ENCODE measurements at regions not wholly inside any gene's neighbourhood (a gene's known extent, or its start where the extent isn't known, plus 50 kb on each side); places are given as distances from the start of the nearest gene placed in this dataset.

DNA sequence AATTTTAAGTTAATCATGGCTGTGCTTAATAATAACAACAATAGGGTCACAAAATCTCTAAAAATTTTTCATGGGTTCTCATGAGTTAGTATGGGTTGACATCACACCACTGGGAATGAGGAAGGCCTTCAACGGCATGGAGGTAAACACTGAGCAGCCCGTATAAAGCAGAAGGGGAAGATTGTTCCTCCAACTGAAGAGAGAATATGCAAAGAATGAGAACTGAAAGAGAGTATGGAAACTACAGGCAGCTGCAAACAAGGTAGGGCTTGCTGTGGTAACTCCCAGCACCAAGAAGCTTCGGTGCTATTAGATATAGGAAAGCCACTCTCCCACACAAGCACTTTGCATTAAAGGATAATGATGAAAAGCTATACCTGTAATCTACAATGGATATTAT lies 1242.3 kb upstream of the CELF4 start:
- DNase-seq (no peak), ATAC-seq (ENCODE audit: low FRiP score in 2 of 2) (no peak)
- Histone ChIP-seq H3K36me3 (no peaks in the 10 kb centered on the region), H3K4me1 (no peaks in the 10 kb centered on the region), H3K9me3 (no peaks in the 10 kb centered on the region), H3K27ac (no peak overlapping the region), H3K27me3 (no peaks in the 10 kb centered on the region), H3K4me3 (no peak overlapping the region)
- TF ChIP-seq POLR2A (IDR thresholded peaks at IDR 0.05) (no peak), POLR2AphosphoS5 (IDR thresholded peaks at IDR 0.05) (no peak)
- 80 to 85% methylated on average over 3 of the region's 3 CpGs for WGBS, 2 donors

GRCh38 chr18:38805256-38805655 lies 1239.7 kb upstream of the CELF4 start:
- DNase-seq (no peak), ATAC-seq (ENCODE audit: low FRiP score in 2 of 2) (no peak)
- TF ChIP-seq EP300 (IDR thresholded peaks at IDR 0.05) = no peak
- TF ChIP-seq POLR2AphosphoS5 (IDR thresholded peaks at IDR 0.05) = no peak
- TF ChIP-seq POLR2A (IDR thresholded peaks at IDR 0.05) = no peak
- TF ChIP-seq CTCF (IDR thresholded peaks at IDR 0.05) = no peak
- H3K4me1 ChIP-seq = no peaks in the 10 kb centered on the region
- no peaks in the 10 kb centered on the region for H3K9me3 ChIP-seq
- H3K27ac ChIP-seq = no peak overlapping the region
- no peaks in the 10 kb centered on the region for H3K27me3 ChIP-seq
- WGBS, 2 donors = 80 to 81% methylated on average over 1 of the region's 1 CpG
- no peaks in the 10 kb centered on the region for H3K36me3 ChIP-seq
- H3K4me3 ChIP-seq = no peak overlapping the region

DNA sequence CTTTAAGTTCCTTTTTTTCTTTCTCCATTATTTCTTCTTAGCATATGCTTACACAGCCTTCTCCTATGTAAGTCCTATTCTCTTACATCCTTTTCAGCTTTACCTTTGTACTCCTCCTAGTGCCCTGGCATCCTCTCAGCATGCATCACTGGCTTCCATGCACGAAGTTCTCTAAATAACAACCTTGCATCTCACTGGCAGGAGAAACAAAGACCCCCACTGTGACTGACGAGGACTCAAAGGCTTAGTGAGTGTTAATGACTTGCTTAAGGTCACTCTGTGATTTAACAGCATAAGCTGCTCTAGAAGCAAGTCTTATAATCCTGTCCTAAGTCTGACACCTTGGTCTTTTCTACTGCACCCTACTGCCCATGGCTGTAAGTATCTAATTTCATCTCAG lies 1236.0 kb upstream of the CELF4 start:
- no peaks in the 10 kb centered on the region for H3K36me3 ChIP-seq
- H3K9me3 ChIP-seq = no peaks in the 10 kb centered on the region
- no peaks in the 10 kb centered on the region for H3K4me1 ChIP-seq
- no peak overlapping the region for H3K4me3 ChIP-seq
- H3K27me3 ChIP-seq = no peaks in the 10 kb centered on the region
- no peak for ATAC-seq (ENCODE audit: low FRiP score in 2 of 2)
- WGBS, 2 donors = 55 to 58% methylated on average over 2 of the region's 2 CpGs
- TF ChIP-seq EP300 (IDR thresholded peaks at IDR 0.05) = no peak
- no peak for TF ChIP-seq POLR2A (IDR thresholded peaks at IDR 0.05)
- TF ChIP-seq POLR2AphosphoS5 (IDR thresholded peaks at IDR 0.05) = no peak
- TF ChIP-seq CTCF (IDR thresholded peaks at IDR 0.05) = no peak
- no peak for DNase-seq
- no peak overlapping the region for H3K27ac ChIP-seq

GRCh38 chr18:38796762-38797161 lies 1231.2 kb upstream of the CELF4 start:
- Histone ChIP-seq H3K4me1 (no peaks in the 10 kb centered on the region), H3K9me3 (no peaks in the 10 kb centered on the region), H3K4me3 (no peak overlapping the region), H3K27me3 (no peaks in the 10 kb centered on the region), H3K36me3 (no peaks in the 10 kb centered on the region), H3K27ac (no peak overlapping the region)
- WGBS, 2 donors = 89% methylated on average over 1 of the region's 1 CpG
- ATAC-seq (ENCODE audit: low FRiP score in 2 of 2) (no peak), DNase-seq (no peak)
- TF ChIP-seq CTCF (IDR thresholded peaks at IDR 0.05) (no peak), POLR2AphosphoS5 (IDR thresholded peaks at IDR 0.05) (no peak), POLR2A (IDR thresholded peaks at IDR 0.05) (no peak), EP300 (IDR thresholded peaks at IDR 0.05) (no peak)

DNA sequence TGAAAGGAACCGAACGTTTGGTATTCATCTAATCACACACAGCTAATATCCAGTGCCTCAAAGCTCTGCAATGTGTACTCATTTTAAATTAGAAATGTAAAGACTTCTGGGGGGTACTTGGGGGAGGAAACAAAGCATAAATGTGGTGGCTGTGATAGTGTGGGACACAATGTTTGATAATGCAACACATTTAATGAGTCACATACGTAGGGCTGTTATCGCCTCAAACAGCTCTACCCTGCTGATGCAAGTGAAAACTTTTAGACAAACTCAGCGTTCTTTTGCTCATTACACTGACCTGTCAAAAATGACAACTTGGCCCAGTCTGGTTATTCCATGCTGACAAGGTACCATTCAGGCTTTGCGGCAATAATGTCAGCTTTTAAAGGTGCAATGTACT lies 1227.1 kb upstream of the CELF4 start:
- ATAC-seq (ENCODE audit: low FRiP score in 2 of 2) (no peak), DNase-seq (no peak)
- no peaks in the 10 kb centered on the region for H3K9me3 ChIP-seq
- H3K4me3 ChIP-seq = no peak overlapping the region
- H3K36me3 ChIP-seq = no peaks in the 10 kb centered on the region
- WGBS, 2 donors = 81 to 83% methylated on average over 6 of the region's 6 CpGs
- H3K4me1 ChIP-seq = no peaks in the 10 kb centered on the region
- H3K27ac ChIP-seq = no peak overlapping the region
- TF ChIP-seq POLR2A (IDR thresholded peaks at IDR 0.05) (no peak), CTCF (IDR thresholded peaks at IDR 0.05) (no peak), POLR2AphosphoS5 (IDR thresholded peaks at IDR 0.05) (no peak), EP300 (IDR thresholded peaks at IDR 0.05) (no peak)
- H3K27me3 ChIP-seq = no peaks in the 10 kb centered on the region
